ENCODE measurements at regions not wholly inside any gene's neighbourhood (a gene's known extent, or its start where the extent isn't known, plus 50 kb on each side); places are given as distances from the start of the nearest gene placed in this dataset.

DNA sequence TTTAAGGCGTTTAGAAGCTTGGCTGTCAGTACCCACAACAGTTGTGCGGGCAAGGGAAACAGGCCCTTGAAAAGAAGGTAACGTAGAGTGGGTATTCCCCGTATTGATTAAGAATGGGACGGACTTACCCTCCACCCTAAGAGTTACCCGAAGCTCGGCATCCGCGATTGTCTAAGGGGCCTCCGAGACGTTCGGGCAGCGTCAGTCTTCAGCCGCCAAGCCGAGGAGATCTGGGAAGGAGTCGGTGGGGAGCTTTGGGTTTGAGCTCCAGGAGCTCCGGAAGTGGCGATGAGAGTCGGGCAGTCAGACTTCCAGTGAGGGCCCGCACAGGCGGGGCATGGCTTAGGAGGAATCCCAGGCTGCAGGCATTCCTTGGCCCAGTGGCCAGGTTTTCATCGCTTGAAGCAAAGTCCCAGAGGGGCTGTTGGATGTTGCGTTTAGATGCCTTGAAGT, 748.2 kb upstream of the ADGRB3 start:
- TF ChIP-seq TAF1 (IDR thresholded peaks at IDR 0.05; ENCODE audit: borderline replicate concordance, insufficient read depth, low read length) (no peak), POLR2AphosphoS5 (IDR thresholded peaks at IDR 0.05; ENCODE audit: low read depth, low read length) (no peak), FOXP2 (optimal IDR thresholded peaks at IDR 0.05; ENCODE audit: borderline replicate concordance, extremely low read depth, extremely low read length, insufficient read depth) (no peak), SIN3A (IDR thresholded peaks at IDR 0.05; ENCODE audit: borderline replicate concordance, insufficient read depth, low read length) (no peak)
- TF ChIP-seq, protein P1, sequence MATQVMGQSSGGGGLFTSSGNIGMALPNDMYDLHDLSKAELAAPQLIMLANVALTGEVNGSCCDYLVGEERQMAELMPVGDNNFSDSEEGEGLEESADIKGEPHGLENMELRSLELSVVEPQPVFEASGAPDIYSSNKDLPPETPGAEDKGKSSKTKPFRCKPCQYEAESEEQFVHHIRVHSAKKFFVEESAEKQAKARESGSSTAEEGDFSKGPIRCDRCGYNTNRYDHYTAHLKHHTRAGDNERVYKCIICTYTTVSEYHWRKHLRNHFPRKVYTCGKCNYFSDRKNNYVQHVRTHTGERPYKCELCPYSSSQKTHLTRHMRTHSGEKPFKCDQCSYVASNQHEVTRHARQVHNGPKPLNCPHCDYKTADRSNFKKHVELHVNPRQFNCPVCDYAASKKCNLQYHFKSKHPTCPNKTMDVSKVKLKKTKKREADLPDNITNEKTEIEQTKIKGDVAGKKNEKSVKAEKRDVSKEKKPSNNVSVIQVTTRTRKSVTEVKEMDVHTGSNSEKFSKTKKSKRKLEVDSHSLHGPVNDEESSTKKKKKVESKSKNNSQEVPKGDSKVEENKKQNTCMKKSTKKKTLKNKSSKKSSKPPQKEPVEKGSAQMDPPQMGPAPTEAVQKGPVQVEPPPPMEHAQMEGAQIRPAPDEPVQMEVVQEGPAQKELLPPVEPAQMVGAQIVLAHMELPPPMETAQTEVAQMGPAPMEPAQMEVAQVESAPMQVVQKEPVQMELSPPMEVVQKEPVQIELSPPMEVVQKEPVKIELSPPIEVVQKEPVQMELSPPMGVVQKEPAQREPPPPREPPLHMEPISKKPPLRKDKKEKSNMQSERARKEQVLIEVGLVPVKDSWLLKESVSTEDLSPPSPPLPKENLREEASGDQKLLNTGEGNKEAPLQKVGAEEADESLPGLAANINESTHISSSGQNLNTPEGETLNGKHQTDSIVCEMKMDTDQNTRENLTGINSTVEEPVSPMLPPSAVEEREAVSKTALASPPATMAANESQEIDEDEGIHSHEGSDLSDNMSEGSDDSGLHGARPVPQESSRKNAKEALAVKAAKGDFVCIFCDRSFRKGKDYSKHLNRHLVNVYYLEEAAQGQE (IDR thresholded peaks at IDR 0.05; ENCODE audit: insufficient read depth in 1 of 2, low read depth in 2 of 2, low read length in 2 of 2), result no peak

DNA sequence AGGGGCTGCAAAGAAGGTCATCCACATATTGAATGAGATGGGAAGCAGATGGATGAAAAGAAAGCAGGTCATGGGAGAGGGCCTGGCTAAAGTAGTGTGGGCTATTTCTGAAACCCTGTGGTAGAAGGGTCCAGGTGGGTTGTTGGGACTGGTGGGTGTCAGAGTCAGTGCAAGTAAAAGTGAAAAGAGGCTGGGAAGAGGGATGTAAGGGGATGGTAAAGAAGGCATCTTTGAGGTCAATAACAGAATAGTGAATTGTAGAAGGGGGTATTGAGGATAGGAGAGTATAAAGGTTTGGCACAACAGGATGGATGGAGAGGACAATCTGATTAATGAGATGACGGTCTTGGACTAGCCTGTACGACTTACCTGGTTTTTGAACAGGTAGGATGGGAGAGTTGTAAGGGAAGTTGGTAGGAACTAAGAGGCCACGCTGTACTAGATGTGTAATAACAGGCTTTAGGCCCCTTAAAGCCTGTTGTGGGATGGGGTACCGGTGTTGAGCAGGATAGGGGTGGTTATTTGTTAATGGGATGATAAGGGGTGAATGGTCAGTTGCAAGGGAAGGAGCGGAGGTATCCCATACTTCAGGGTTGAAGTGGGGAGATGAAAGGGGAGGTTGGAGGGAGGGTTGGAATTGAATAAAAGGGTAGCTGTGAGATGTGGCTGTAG, 748.9 kb upstream of the ADGRB3 start:
- TF ChIP-seq POLR2AphosphoS5 (IDR thresholded peaks at IDR 0.05; ENCODE audit: low read depth, low read length), result no peak
- TF ChIP-seq, protein P1 (IDR thresholded peaks at IDR 0.05; ENCODE audit: insufficient read depth in 1 of 2, low read depth in 2 of 2, low read length in 2 of 2), result no peak
- TF ChIP-seq FOXP2 (optimal IDR thresholded peaks at IDR 0.05; ENCODE audit: borderline replicate concordance, extremely low read depth, extremely low read length, insufficient read depth), result no peak
- no peak for TF ChIP-seq TAF1 (IDR thresholded peaks at IDR 0.05; ENCODE audit: borderline replicate concordance, insufficient read depth, low read length)
- no peak for TF ChIP-seq SIN3A (IDR thresholded peaks at IDR 0.05; ENCODE audit: borderline replicate concordance, insufficient read depth, low read length)

DNA sequence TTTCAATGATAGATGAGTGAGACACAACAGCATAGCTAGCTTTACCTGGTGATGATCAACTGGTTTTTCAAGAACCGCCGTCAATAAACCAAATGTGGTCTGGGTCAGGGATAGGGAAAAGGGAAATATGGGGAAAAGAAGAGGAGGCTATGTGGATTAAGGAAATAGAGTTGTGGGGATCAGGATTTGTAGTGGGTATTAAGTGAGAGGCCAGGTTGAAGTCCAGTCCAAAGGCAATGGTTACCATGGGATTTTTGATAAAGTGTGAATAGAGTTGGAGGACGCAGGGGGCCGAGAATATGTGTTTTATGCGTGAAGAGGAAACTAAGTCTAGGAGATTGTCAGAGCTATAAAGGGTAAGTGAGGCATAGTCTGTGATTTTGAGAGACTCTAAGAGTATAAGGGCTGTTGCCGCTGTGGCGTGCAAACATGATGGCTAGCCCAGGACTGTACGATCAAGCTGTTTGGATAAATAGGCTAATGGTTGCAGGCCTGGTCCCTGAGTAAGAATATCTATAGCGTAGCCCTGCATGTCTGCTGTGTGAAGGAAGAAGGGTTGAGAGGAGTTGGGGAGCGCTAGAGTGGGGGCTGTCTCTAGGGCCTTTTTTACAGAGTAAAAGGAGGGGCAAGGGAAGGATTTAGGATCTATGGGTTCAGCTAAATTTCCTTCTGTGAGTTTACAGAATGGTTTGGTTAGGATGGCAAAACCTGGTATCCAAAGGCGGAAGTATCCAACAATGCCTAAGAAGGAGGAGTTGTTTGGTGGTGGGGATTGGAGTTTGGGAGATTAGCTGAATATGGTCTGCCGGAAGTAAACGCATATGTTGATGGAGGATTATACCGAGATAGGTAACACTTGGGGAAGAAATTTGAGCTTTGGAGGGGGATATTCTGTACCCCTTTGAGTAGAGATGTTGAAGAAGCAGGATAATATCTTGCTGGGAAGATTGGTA, 749.7 kb upstream of the ADGRB3 start:
- TF ChIP-seq, protein P1 (IDR thresholded peaks at IDR 0.05; ENCODE audit: insufficient read depth in 1 of 2, low read depth in 2 of 2, low read length in 2 of 2), result no peak
- TF ChIP-seq TAF1 (IDR thresholded peaks at IDR 0.05; ENCODE audit: borderline replicate concordance, insufficient read depth, low read length), result no peak
- no peak for TF ChIP-seq POLR2AphosphoS5 (IDR thresholded peaks at IDR 0.05; ENCODE audit: low read depth, low read length)
- TF ChIP-seq FOXP2 (optimal IDR thresholded peaks at IDR 0.05; ENCODE audit: borderline replicate concordance, extremely low read depth, extremely low read length, insufficient read depth), result no peak
- no peak for TF ChIP-seq SIN3A (IDR thresholded peaks at IDR 0.05; ENCODE audit: borderline replicate concordance, insufficient read depth, low read length)

DNA sequence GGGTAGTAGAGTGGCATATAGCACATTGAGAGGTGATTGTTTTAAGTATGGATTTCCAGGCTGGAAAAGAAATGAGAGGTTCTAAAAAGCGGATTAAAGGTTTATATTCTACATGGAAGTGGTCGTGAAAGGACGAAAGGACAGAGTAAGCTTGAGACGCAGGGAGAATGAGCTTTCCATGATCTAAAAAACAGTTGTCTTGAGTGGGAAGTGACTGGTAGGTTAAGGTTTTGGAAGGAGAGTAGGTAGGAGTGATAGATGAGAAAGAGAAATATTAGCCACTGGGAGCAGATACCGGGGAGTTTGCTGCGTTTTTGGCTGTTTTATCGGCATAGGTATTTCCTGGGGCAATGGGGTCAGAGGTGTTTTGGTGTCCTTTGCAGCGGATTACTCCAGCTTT, 750.6 kb upstream of the ADGRB3 start:
- TF ChIP-seq FOXP2 (optimal IDR thresholded peaks at IDR 0.05; ENCODE audit: borderline replicate concordance, extremely low read depth, extremely low read length, insufficient read depth) (no peak), SIN3A (IDR thresholded peaks at IDR 0.05; ENCODE audit: borderline replicate concordance, insufficient read depth, low read length) (no peak), POLR2AphosphoS5 (IDR thresholded peaks at IDR 0.05; ENCODE audit: low read depth, low read length) (no peak), TAF1 (IDR thresholded peaks at IDR 0.05; ENCODE audit: borderline replicate concordance, insufficient read depth, low read length) (no peak)
- TF ChIP-seq, protein P1 (IDR thresholded peaks at IDR 0.05; ENCODE audit: insufficient read depth in 1 of 2, low read depth in 2 of 2, low read length in 2 of 2), result no peak
